Glomerular endothelial cell (primary cell): ENCODE measurements at regions not wholly inside any gene's neighbourhood (a gene's known extent, or its start where the extent isn't known, plus 50 kb on each side); places are given as distances from the start of the nearest gene placed in this dataset.

Experiments
- DNase-seq: peaks from one replicate; pipeline ENCODE4 v3.0.0-alpha.2; 2011; ENCODE audit warnings: low read depth, low spot score; ENCODE audit errors: extremely low read depth

- DNase-seq = no peak
Measured at GRCh38 chr2:237262838-237263771, 150.9 kb downstream of the COL6A3 start.

DNA sequence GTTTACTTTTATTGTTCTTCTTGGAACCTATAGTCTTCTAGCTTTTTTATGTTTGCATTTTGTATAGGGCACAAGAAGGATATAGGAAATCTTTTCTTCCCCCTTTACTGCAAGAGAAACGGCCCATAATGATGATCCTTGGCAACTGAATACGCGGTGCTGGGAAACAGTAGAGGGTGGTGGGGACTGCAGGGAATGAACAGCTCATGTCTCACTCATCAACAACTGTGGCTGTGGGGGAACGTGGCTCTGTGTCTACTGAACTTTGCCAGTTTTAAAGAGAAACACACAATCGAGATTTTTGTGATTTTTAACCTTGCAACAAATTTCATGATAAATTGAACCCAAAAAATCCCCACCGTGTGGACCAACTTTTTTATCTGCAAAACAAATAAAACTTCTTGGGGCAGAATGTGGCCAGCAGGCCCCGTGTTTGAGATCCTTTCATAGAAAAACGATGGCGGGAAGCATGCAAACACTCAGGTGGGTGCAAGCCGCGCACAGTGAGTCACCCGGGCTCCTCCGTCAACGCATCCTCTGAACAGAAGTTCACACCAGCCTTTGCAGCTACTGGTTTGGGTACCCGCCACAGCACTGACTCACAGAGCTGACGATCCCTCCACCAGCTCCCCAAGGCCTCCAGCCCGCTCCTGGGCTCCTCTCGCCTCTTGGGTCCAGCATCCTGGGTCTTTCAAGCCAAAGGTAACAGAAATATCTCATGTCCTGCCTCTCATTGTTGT, 149.3 kb downstream of the COL6A3 start:
- no peak for DNase-seq

DNA sequence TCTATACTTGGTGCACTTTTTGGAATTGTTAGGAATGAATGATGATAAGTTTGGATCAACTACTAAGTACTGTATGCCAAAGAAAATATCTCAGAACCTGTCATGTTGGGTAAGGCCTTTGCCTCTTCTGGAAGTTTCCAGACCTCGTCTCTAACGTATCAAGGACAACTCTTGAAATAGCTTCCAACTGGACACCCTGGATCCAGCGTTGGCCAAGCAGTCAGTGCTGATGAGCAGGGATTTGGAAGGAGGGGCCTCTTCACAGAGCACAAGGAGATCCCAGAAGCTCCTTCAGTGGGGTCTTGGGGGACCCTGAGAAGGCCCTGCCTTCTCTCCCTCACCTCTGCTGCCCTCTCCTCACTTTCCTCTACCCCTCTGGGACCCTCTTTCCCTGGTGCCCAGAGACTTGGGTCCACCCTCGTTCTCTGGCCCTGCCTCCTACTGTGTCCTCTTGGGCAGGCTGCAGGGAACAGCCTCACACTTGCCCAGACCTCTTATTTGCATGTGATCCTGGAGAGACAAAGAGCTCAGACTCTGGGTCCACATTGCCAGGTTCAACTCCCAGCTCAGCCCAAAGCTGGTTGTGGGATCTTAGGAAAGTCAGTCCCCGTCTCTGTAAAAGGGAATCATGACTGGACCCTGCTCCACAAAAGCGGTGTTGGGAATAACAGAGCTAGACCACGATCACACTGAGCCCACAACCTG, 145.8 kb downstream of the COL6A3 start:
- DNase-seq = no peak

DNA sequence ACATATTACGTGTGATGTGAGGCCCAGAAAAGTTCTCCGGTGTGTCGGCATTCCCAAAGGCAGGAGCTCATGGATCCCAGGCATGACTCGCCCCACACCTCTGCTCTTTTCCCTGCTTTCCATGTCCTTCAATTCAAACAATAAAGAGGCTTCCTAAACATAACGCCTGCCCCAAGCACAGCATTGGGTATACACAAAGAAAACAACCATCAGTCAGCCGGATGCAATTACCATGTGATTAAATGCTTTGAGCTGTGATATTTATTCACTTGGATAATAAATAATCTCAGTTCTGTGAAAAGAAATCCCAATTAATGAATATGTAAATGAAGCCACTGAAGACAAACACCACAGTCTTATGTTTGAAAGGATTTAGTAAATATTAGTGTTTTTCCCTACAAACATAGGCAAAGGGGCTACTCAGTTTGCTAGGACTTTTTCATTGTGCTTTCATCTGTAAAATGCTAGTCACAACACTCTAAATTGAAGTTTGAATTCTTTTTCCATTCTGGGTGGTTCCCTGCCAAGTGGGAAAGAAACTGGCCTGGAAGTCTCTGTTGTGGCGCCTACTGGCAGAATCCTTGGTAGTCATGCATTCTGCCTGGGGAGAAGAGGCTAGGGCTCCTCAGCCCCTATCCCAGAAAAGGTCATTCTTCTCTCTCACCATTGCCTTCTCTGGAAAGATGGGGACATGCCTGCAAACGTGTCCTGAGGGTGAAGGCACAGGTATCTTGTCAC, 144.7 kb downstream of the COL6A3 start:
- DNase-seq = no peak

GRCh38 chr2:237270520-237270919, 143.4 kb downstream of the COL6A3 start:
- DNase-seq = no peak

- no peak for DNase-seq
Measured at GRCh38 chr2:237271698-237272652, 142.0 kb downstream of the COL6A3 start.
